B cell (primary cell): ENCODE measurements at regions not wholly inside any gene's neighbourhood (a gene's known extent, or its start where the extent isn't known, plus 50 kb on each side); places are given as distances from the start of the nearest gene placed in this dataset.

Experiments
- CTCF ChIP-seq: fragments of 200-600 bp; IDR thresholded peaks from one replicate; pipeline ENCODE4 v1.8.0; 2022; ENCODE audit warnings: antibody characterized with exemption, mild to moderate bottlenecking
- EZH2 ChIP-seq: IDR thresholded peaks from 2 replicates; pipeline ENCODE4 v1.6.1; 2012; ENCODE audit warnings: borderline replicate concordance, low read depth, mild to moderate bottlenecking, moderate library complexity, low read length; ENCODE audit not compliant: insufficient read depth, poor library complexity, severe bottlenecking

DNA sequence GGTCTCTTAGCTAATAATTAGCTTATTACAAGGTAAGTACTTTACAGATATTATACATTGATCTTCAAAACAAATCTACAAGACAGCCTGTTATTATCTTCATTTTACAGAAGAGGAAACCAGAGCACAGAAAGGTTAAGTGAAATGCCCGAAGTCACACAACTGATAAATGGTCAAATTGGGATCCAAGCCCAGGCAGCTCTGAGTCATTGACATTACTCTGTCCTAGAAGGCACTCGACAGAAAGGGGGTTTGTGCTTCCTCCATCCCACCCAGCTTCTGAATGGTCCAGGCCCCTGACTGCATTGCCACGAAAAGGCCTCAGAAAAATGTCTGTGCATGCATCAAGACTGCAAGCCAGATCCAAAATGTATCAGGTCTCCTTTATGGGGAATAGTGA lies 81.3 kb upstream of the ZNF438 start:
- TF ChIP-seq CTCF = no peak
- no peak for TF ChIP-seq EZH2
